ENCODE measurements at regions not wholly inside any gene's neighbourhood (a gene's known extent, or its start where the extent isn't known, plus 50 kb on each side); places are given as distances from the start of the nearest gene placed in this dataset.

DNA sequence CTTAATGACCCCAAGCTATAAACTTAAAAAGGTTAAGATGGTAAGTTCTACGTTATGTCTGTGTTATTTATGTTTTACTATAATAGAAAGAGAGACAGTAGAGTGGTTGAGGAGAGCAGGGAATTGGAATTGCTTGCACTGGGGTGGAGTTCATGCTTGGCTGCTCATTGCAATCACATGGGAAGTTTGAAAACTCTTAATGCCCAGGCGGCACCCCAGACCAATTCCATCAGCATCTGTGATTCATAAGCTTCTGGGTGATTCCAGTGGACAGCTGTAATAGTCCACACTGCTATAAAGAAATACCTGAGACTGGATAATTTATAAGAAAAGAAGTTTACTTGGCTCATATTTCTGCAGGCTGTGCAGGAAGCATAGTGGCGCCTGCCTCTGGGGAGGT lies 323.9 kb upstream of the MSX2 start:
- Histone ChIP-seq H3K36me3 (ENCODE audit: low read depth) (no peaks in the 10 kb centered on the region), H3K9me3 (no peaks in the 10 kb centered on the region), H3K4me3 (no peak overlapping the region), H3K4me1 (ENCODE audit: low read depth) (no peaks in the 10 kb centered on the region)
- TF ChIP-seq, protein P1, sequence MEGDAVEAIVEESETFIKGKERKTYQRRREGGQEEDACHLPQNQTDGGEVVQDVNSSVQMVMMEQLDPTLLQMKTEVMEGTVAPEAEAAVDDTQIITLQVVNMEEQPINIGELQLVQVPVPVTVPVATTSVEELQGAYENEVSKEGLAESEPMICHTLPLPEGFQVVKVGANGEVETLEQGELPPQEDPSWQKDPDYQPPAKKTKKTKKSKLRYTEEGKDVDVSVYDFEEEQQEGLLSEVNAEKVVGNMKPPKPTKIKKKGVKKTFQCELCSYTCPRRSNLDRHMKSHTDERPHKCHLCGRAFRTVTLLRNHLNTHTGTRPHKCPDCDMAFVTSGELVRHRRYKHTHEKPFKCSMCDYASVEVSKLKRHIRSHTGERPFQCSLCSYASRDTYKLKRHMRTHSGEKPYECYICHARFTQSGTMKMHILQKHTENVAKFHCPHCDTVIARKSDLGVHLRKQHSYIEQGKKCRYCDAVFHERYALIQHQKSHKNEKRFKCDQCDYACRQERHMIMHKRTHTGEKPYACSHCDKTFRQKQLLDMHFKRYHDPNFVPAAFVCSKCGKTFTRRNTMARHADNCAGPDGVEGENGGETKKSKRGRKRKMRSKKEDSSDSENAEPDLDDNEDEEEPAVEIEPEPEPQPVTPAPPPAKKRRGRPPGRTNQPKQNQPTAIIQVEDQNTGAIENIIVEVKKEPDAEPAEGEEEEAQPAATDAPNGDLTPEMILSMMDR (IDR thresholded peaks at IDR 0.05) = no peak
- DNase-seq = no peak
- no peak for ATAC-seq
- intact Hi-C loops (cut with DNase I, micrococcal nuclease) = no loop called here

DNA sequence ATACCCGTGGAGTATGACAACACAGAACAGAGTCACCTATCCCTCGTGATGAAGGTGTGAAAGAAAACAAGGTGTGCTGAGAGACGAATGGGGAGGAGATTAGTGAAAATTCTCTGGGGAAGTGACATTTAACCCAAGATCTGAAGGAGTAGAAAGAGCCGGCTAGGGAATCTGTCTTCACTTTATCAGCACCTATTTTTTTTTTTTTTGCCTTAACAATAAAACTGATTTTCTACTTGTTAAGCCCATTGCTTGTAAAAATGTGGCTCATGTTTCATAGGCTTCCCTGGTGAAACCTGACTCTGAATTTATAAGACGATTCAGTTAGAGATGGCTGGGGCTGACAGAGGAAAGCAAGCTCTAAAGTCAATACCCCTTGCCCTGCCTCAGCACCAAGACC lies 322.6 kb upstream of the MSX2 start:
- ATAC-seq (no peak), DNase-seq (no peak)
- Histone ChIP-seq H3K36me3 (ENCODE audit: low read depth) (no peaks in the 10 kb centered on the region), H3K4me1 (ENCODE audit: low read depth) (no peaks in the 10 kb centered on the region), H3K9me3 (no peaks in the 10 kb centered on the region), H3K4me3 (no peak overlapping the region)
- TF ChIP-seq, protein P1 (IDR thresholded peaks at IDR 0.05) = no peak
- intact Hi-C loops (cut with DNase I, micrococcal nuclease) = no loop called here

DNA sequence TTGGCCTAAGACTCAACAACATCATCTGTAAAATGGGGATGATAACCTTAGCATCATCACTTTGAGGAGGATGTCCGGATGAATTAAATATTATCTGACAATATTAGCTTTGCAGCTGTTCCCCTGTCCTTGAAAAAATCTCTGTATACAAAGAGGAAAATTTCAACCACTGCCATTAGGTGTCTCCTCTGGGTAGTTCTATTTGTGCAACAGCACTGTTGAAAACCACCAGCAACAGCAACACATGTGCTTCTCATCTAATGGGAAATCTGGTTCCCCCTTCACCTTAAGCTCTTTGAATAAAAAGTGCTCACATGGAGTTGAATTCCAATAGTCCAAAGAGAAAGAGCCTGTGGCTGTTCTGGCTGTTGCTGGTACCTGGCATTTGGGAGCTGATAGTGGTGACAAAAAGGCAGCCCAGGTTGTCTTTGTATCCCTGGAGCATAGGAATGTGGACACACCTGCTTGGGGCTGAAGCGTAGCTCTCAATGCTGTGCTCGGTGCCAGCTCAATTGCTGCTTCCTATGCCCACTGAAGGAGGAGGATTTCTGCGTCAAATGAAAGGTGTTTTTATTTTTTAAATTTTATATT lies 322.1 kb upstream of the MSX2 start:
- Histone ChIP-seq H3K4me3 (no peak overlapping the region), H3K9me3 (no peaks in the 10 kb centered on the region), H3K4me1 (ENCODE audit: low read depth) (no peaks in the 10 kb centered on the region), H3K36me3 (ENCODE audit: low read depth) (no peaks in the 10 kb centered on the region)
- DNase-seq (no peak), ATAC-seq (no peak)
- intact Hi-C loops (cut with DNase I, micrococcal nuclease) = no loop called here
- TF ChIP-seq, protein P1 (IDR thresholded peaks at IDR 0.05) = no peak

DNA sequence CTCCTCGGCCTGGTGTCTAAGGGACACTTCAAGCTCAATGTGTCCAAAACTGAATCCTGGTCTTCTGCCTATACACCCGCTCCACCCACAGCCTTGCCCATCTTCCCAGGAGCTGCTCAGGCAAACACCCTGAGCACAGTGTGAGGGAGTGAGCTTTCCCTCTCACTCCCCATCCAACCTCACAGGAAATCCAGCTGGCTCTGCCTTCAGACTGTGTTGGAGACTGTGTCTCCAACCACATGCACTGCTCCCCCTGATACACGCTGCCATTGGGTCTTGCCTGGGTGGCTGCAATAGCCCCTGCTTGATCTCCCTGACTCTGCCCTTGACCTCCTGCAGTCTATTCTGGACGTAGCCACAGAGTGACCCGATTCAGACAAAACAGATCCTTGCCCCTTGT lies 319.5 kb upstream of the MSX2 start:
- DNase-seq = no peak
- intact Hi-C loops (cut with DNase I, micrococcal nuclease) = no loop called here
- H3K9me3 ChIP-seq = no peaks in the 10 kb centered on the region
- no peak overlapping the region for H3K4me3 ChIP-seq
- H3K36me3 ChIP-seq (ENCODE audit: low read depth) = no peaks in the 10 kb centered on the region
- H3K4me1 ChIP-seq (ENCODE audit: low read depth) = no peaks in the 10 kb centered on the region
- no peak for ATAC-seq
- TF ChIP-seq, protein P1 (IDR thresholded peaks at IDR 0.05) = no peak

DNA sequence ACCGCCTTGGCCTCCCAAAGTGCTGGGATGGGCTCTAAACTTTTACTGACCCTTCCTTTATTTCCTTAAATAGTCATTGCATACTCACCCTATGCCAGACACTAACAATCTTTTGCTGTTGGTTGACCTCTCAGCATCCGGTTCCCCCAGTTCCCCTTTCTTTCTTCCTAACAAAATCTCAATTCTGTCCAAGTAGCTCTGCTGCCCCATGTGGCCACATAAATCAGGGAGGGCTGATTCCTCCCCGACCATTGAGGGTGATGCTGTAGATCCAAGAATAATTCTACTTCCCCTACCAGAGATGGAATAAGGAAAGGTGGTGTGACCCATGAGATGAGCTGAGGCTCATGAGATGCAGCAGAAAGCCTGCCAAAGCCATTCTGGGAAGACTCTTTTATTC lies 315.3 kb upstream of the MSX2 start:
- Histone ChIP-seq H3K4me1 (ENCODE audit: low read depth) (no peaks in the 10 kb centered on the region), H3K4me3 (no peak overlapping the region), H3K9me3 (no peaks in the 10 kb centered on the region), H3K36me3 (ENCODE audit: low read depth) (no peaks in the 10 kb centered on the region)
- TF ChIP-seq, protein P1 (IDR thresholded peaks at IDR 0.05) = no peak
- no peak for DNase-seq
- intact Hi-C loops (cut with DNase I, micrococcal nuclease) = no loop called here
- ATAC-seq = no peak

DNA sequence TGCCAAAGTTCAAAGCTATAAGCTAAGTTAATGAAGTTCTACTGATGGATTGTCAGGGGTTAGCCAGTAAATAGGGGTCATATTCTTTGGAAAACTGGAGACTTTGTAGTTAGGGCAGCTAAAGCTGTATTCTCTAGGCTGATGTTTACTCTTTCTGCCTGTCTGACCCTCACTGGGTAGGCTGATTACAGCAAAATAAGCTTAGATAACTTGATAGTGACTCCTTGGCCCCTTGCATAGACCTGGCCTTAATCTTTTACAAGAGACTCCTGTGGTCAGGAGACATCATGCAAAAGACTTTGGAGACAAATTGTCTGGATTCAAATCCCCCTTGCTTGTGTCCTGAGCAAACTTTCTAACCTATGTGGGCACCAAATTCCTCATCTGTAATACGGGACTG lies 314.4 kb upstream of the MSX2 start:
- Histone ChIP-seq H3K4me3 (no peak overlapping the region), H3K9me3 (no peaks in the 10 kb centered on the region), H3K36me3 (ENCODE audit: low read depth) (no peaks in the 10 kb centered on the region), H3K4me1 (ENCODE audit: low read depth) (no peaks in the 10 kb centered on the region)
- ATAC-seq (no peak), DNase-seq (no peak)
- TF ChIP-seq, protein P1 (IDR thresholded peaks at IDR 0.05) = no peak
- intact Hi-C loops (cut with DNase I, micrococcal nuclease) = loop anchor here in 1 of 2 donors (10.0 kb wide), 1 partner anchor 385 kb away; no protein-coding TSS in a partner anchor

Measured in mucosa of descending colon (tissue), 3 donors.